Peyer's patch (tissue), 4 donors: ENCODE measurements at regions not wholly inside any gene's neighbourhood (a gene's known extent, or its start where the extent isn't known, plus 50 kb on each side); places are given as distances from the start of the nearest gene placed in this dataset.

Experiments
- CTCF ChIP-seq, 6 experiments: fragments of 450-650 bp in 4 of 6; fragments of 200-600 bp in 2 of 6; sonication (generic) in 1 of 6; IDR thresholded peaks; one replicate each; pipeline ENCODE4 v1.5.1; 2017 to 2019; ENCODE audit warnings: antibody characterized with exemption in 6 of 6, mild to moderate bottlenecking in 3 of 6, moderate library complexity in 1 of 6
- POLR2A ChIP-seq, 2 donors: fragments of 450-650 bp; IDR thresholded peaks; one replicate each; pipeline ENCODE4 v1.5.1; 2017; ENCODE audit warnings: antibody characterized with exemption in 2 of 2, mild to moderate bottlenecking in 2 of 2, moderate library complexity in 2 of 2

GRCh38 chr6:105855433-105855832, 230.7 kb upstream of the PRDM1 start:
- no peak for TF ChIP-seq CTCF (IDR thresholded peaks at IDR 0.05)
- TF ChIP-seq POLR2A (IDR thresholded peaks at IDR 0.05) = no peak
